IPS DF 19.7 (cell line): ENCODE measurements at regions not wholly inside any gene's neighbourhood (a gene's known extent, or its start where the extent isn't known, plus 50 kb on each side); places are given as distances from the start of the nearest gene placed in this dataset.

Experiments used
- DNase-seq: peaks from one replicate; pipeline ENCODE4 v3.0.0-alpha.2; 2013; ENCODE audit warnings: low read depth, low spot score

- no peak for DNase-seq
Observed at GRCh38 chr4:45646885-45647590, 476.8 kb downstream of the GABRG1 start.

GRCh38 chr4:45640281-45640680, 483.6 kb downstream of the GABRG1 start:
- no peak for DNase-seq

- no peak for DNase-seq
Observed at GRCh38 chr4:45638641-45639040, 485.2 kb downstream of the GABRG1 start.

- DNase-seq = no peak
Observed at GRCh38 chr4:45636175-45636574, 487.7 kb downstream of the GABRG1 start.

- no peak for DNase-seq
Observed at GRCh38 chr4:45629717-45630116, 494.1 kb downstream of the GABRG1 start.

- no peak for DNase-seq
Observed at GRCh38 chr4:45621971-45622370, 501.9 kb downstream of the GABRG1 start.

GRCh38 chr4:45620808-45621207, 503.0 kb downstream of the GABRG1 start:
- DNase-seq = no peak

- DNase-seq = no peak
Observed at GRCh38 chr4:45596379-45597101, 527.3 kb downstream of the GABRG1 start.

- DNase-seq = no peak
Observed at GRCh38 chr4:45580334-45580733, 543.5 kb downstream of the GABRG1 start.

- DNase-seq = no peak
Observed at GRCh38 chr4:45578874-45579273, 545.0 kb downstream of the GABRG1 start.

GRCh38 chr4:45576275-45576674, 547.6 kb downstream of the GABRG1 start:
- no peak for DNase-seq

- no peak for DNase-seq
Observed at GRCh38 chr4:45569619-45570018, 554.2 kb downstream of the GABRG1 start.

- DNase-seq = no peak
Observed at GRCh38 chr4:45568694-45569093, 555.2 kb downstream of the GABRG1 start.

GRCh38 chr4:45566896-45567603, 556.8 kb downstream of the GABRG1 start:
- DNase-seq = no peak

GRCh38 chr4:45554423-45554822, 569.4 kb downstream of the GABRG1 start:
- DNase-seq = no peak

GRCh38 chr4:45550766-45551366, 573.0 kb downstream of the GABRG1 start:
- DNase-seq = no peak

- no peak for DNase-seq
Observed at GRCh38 chr4:45539142-45539814, 584.6 kb downstream of the GABRG1 start.

- no peak for DNase-seq
Observed at GRCh38 chr4:45530498-45530897, 593.4 kb downstream of the GABRG1 start.

- DNase-seq = no peak
Observed at GRCh38 chr4:45527160-45527559, 596.7 kb downstream of the GABRG1 start.

GRCh38 chr4:45518832-45519231, 605.0 kb downstream of the GABRG1 start:
- no peak for DNase-seq

GRCh38 chr4:45502471-45502870, 621.4 kb downstream of the GABRG1 start:
- DNase-seq = no peak

GRCh38 chr4:45484740-45485139, 639.1 kb downstream of the GABRG1 start:
- DNase-seq = no peak
